ENCODE measurements at regions not wholly inside any gene's neighbourhood (a gene's known extent, or its start where the extent isn't known, plus 50 kb on each side); places are given as distances from the start of the nearest gene placed in this dataset.
"Not testable (repeated sequence)": the region's sequence is repeated elsewhere in the genome, so short reads cannot be mapped to it uniquely, and the experiment has no call there.

DNA sequence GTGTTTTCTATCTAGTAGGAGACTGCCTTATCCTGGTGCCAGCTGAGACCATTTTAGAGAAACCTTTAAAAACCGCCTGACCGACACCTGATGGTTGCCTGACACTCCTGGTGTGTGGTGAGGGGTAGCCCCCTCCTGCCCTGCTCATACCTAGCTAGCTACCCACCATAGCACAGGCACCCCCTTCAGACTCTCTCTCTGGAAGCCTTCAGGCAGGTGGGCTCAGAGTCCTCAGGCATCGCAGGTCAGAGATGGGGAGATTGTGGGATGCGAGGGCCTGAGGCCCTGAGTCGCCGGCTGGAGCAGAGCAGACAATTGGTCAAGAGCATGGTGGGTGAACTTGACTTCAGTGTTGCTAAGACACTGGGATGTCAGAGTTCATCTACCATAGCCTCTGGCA, 424.6 kb downstream of the BRD1 start:
- no peak for DNase-seq

DNA sequence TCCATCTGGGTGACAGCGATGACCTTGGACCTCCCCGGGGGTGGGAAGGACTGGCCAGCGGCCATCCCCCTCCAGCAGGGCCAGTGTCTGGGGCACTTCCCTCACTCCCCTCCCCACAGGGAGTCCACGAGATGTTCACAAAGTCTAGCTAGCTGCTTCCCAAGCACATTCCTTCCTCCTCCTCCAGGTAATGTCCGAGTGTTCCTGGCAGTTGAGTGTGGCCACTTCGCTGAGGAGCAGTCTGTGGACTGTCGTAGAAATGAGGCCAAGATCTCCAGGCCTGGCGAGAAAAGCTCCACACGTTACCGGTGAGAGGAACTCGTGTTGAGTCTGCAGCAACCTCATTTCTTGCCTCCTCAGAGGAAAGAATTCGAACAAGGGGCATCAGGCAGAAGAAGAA, 425.5 kb downstream of the BRD1 start:
- no peak for DNase-seq

DNA sequence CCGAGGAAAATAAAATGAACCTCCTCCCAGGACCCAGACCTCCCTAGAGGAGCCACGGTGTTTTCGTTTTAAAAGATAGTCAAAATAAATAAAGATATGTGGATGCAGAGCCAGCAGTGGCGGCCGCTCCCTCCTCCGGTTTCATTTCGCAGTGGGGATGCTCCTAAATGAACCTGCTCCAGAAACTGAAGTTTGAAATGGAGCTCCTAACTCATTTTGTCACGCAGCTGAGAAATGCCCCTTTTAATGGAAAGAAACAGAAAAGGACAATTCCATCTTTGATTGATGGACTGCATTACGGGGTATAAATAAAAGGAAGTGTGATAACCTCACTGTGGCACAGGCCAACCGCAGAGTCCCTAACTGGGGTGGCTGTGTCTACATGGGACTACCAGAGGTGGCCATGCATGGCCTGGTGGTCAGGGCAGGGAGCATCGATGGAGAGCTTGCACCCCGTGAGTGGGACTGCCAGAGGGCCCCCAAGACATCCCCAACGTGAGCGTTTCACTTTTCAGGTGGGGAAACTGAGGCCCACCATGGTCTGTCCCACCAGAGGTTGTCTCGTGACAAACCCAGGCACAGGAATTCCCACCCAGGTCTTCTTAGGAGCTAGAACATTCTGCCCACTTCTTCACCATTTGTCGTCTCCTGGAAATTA, 426.6 kb downstream of the BRD1 start:
- DNase-seq: no peak

GRCh38 chr22:49400136-49400940, 427.3 kb downstream of the BRD1 start:
- peak; percentile 3 for DNase-seq

DNA sequence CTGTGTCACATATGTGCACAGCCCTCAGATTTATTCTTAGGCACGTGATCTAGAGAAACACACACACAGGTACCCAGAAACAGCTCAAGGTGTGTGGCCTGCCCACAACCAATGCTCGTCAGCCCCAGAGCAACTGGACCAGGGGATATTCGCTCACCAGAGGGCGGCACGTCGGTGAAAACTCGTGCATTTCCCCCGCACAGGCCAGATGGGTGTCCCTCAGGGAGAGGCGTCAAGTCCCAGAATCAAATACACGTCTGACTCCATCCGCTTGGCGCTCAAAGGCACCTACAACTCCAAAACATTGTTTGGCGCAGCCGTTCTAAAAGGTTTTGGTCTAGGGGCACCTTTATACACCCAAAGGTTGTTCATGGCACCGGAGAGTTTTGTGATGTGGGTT, 429.0 kb downstream of the BRD1 start:
- DNase-seq: no peak

- no peak for DNase-seq
These were observed 429.6 kb downstream of the BRD1 start for GRCh38 chr22:49398115-49398514.

GRCh38 chr22:49396817-49397216, 430.9 kb downstream of the BRD1 start:
- no peak for DNase-seq

GRCh38 chr22:49395617-49396016, 432.1 kb downstream of the BRD1 start:
- no peak for DNase-seq

GRCh38 chr22:49395062-49395461, 432.6 kb downstream of the BRD1 start:
- DNase-seq: not testable (repeated sequence)

GRCh38 chr22:49394116-49394785, 433.4 kb downstream of the BRD1 start:
- no peak for DNase-seq

GRCh38 chr22:49393526-49393925, 434.1 kb downstream of the BRD1 start:
- no peak for DNase-seq

DNA sequence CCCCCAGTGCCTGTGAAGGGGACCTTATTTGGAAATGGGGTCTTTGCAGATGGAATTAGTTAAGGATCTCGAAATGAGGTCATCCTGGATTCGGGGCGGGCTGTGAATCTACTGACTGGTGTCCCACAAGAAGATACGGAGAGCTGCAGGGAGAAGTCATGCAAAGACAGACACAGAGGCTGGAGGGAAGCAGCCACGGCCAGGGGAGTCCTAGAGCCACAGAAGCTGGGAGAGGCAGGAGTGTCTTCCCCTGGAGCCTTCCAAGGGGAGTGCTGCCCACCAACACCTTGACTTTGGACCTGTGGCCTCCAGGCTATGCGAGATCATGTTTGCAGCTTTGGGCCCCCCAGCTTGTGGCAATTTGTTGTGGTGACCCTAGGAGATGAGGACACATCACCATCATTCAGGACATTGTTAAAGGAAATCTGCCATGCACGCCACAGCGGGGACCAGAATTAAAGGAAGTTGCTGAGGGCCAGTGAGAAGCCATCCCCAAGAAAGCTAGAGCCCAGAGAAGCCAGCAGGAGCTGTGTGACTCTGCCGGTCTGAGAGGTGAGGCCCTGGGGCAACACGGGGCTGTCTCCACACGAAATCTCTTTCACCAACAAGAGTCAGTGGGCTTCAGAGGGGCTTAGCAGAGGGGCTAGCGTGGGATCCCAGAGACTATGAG, 434.7 kb downstream of the BRD1 start:
- no peak for DNase-seq

DNA sequence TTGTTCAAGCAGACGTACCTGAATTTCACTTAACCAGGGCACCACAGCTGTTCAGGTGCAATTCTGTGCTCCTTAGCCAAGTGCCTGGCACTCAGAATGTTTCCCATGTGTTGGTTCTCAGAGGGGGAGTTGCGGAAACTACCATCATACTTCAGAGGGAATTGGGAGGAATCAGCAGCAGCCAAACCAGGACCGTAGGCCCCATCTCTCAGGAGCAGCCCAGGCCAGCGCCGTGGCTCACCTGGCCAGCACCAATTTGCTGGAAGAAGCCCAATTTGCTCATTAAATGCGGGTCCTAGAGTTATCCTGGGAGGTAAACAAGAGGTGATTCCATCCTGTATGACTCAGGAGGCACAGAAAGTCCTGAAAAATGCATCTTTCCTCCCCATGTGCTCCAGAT, 435.4 kb downstream of the BRD1 start:
- DNase-seq: no peak

GRCh38 chr22:49391436-49391835, 436.2 kb downstream of the BRD1 start:
- DNase-seq: no peak

GRCh38 chr22:49390954-49391353, 436.7 kb downstream of the BRD1 start:
- DNase-seq: no peak

- not testable (repeated sequence) for DNase-seq
These were observed 443.8 kb downstream of the BRD1 start for GRCh38 chr22:49383909-49384308.

- no peak for DNase-seq
These were observed 445.3 kb downstream of the BRD1 start for GRCh38 chr22:49382451-49382735.

GRCh38 chr22:49381595-49382450, 445.9 kb downstream of the BRD1 start:
- no peak for DNase-seq

GRCh38 chr22:49380828-49381114, 446.9 kb downstream of the BRD1 start:
- no peak for DNase-seq

DNA sequence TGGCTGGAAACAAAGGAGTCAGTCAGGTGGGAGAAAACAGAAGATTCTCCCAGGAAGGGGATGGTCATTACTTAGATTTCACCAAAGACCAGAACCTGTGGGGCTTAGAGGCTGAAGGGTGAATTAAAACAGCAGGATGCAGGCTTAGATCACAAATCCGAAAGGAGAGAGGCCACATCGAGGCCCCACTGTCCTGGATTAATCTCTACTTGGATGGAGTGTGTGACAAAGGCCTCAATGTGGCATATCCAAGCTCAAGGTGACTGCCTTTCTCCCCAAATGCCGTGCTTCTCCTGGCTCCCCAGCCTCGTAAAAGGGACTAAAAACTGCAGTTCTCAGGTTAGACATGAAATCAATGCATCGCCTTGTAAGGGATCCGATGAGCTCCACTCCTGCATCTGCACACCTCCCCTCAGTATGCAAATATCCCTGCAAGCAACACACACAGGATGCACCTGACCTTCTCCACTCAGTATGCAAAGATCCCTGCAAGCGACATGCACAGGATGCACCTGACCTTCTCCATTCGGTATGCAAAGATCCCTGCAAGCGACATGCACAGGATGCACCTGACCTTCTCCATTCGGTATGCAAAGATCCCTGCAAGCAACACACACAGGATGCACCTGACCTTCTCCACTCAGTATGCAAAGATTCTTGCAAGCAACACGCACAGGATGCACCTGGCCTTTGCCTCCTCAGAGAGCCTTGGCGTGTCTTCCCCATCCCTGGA, 447.4 kb downstream of the BRD1 start:
- DNase-seq: no peak

DNA sequence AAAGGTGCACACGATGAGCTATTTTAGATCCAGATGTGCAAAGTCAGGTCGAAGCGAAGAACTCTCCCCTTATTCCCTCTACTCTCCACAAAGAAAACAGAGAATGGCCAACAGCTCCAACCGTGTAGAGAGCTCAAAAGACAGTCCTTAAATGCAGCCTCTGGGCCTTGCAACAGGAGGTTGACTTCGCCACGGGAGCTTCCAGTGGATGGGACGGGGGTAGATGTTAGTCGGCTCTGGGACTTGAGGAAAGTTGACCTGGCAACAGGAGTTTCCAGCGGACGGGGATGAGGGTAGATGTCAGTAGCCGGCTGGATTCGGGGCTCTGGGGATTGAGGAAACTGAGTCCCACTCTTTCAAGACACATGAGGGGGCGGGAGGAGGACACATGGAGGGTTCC, 450.4 kb downstream of the BRD1 start:
- no peak for DNase-seq

DNA sequence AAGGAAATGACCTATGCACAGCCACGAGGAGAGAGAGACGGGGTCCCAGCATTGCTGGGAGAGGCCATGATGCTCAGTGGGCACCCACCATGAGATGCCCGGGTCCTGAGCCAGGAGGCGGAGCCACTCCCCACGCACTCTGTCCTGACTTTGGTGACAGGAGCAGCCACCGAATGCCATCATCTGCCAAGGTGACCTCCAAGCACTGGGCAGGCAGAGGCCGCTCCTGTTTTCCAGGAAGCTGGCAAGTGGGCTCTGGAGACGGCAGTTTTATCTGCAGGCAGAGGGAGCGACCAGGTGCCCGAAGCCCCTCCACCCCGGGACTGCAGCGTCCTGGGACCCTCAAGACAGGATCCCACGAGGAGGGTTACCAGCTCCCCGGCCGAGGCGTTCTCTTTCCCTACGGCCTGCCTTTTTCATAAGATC, 453.9 kb downstream of the BRD1 start:
- no peak for DNase-seq
